ENCODE measurements at regions not wholly inside any gene's neighbourhood (a gene's known extent, or its start where the extent isn't known, plus 50 kb on each side); places are given as distances from the start of the nearest gene placed in this dataset.

- DNase-seq (no peak), ATAC-seq (ENCODE audit: low FRiP score in 2 of 2) (no peak)
- Histone ChIP-seq H3K27ac (no peak overlapping the region), H3K4me3 (no peak overlapping the region), H3K4me1 (no peaks in the 10 kb centered on the region), H3K9me3 (no peaks in the 10 kb centered on the region), H3K27me3 (no peaks in the 10 kb centered on the region), H3K36me3 (no peaks in the 10 kb centered on the region)
- no peak for TF ChIP-seq POLR2AphosphoS5 (IDR thresholded peaks at IDR 0.05)
- TF ChIP-seq EP300 (IDR thresholded peaks at IDR 0.05), result no peak
- no peak for TF ChIP-seq POLR2A (IDR thresholded peaks at IDR 0.05)
- no peak for TF ChIP-seq CTCF (IDR thresholded peaks at IDR 0.05)
- 88 to 89% methylated on average over 7 to 9 of the region's 9 CpGs for WGBS, 2 donors
Observed at GRCh38 chr2:3138621-3139020, 239.0 kb downstream of the EIPR1 start.

GRCh38 chr2:3137651-3138300 is 239.8 kb downstream of the EIPR1 start:
- peak in 1 of 2 donors; percentile 10 for DNase-seq
- 84 to 93% methylated on average over 5 of the region's 5 CpGs for WGBS, 2 donors
- ATAC-seq (ENCODE audit: low FRiP score in 2 of 2), result peak in 1 of 2 donors; percentile 40
- Histone ChIP-seq H3K9me3 (no peaks in the 10 kb centered on the region), H3K4me1 (no peaks in the 10 kb centered on the region), H3K36me3 (no peaks in the 10 kb centered on the region), H3K27ac (no peak overlapping the region), H3K27me3 (no peaks in the 10 kb centered on the region), H3K4me3 (no peak overlapping the region)
- TF ChIP-seq POLR2A (IDR thresholded peaks at IDR 0.05) (no peak), EP300 (IDR thresholded peaks at IDR 0.05) (no peak), POLR2AphosphoS5 (IDR thresholded peaks at IDR 0.05) (no peak), CTCF (IDR thresholded peaks at IDR 0.05) (no peak)

- Histone ChIP-seq H3K27me3 (no peaks in the 10 kb centered on the region), H3K4me1 (no peaks in the 10 kb centered on the region), H3K27ac (no peak overlapping the region), H3K9me3 (no peaks in the 10 kb centered on the region), H3K36me3 (no peaks in the 10 kb centered on the region), H3K4me3 (no peak overlapping the region)
- ATAC-seq (ENCODE audit: low FRiP score in 2 of 2) (no peak), DNase-seq (no peak)
- WGBS, 2 donors, result 85 to 91% methylated on average over 5 of the region's 5 CpGs
- TF ChIP-seq POLR2A (IDR thresholded peaks at IDR 0.05) (no peak), EP300 (IDR thresholded peaks at IDR 0.05) (no peak), POLR2AphosphoS5 (IDR thresholded peaks at IDR 0.05) (no peak)
Observed at GRCh38 chr2:3135676-3136075, 241.9 kb downstream of the EIPR1 start.

- TF ChIP-seq EP300 (IDR thresholded peaks at IDR 0.05), result no peak
- no peak for TF ChIP-seq CTCF (IDR thresholded peaks at IDR 0.05)
- TF ChIP-seq POLR2AphosphoS5 (IDR thresholded peaks at IDR 0.05), result no peak
- no peak for TF ChIP-seq POLR2A (IDR thresholded peaks at IDR 0.05)
- ATAC-seq (ENCODE audit: low FRiP score in 2 of 2) (no peak), DNase-seq (peak in 1 of 2 donors; percentile 5)
- no peaks in the 10 kb centered on the region for H3K4me1 ChIP-seq
- no peaks in the 10 kb centered on the region for H3K27me3 ChIP-seq
- 90% methylated on average over 13 to 14 of the region's 14 CpGs for WGBS, 2 donors
- no peaks in the 10 kb centered on the region for H3K9me3 ChIP-seq
- no peaks in the 10 kb centered on the region for H3K36me3 ChIP-seq
- no peak overlapping the region for H3K27ac ChIP-seq
- H3K4me3 ChIP-seq, result no peak overlapping the region
Observed at GRCh38 chr2:3134026-3134571, 243.5 kb downstream of the EIPR1 start.

GRCh38 chr2:3132966-3133365 is 244.7 kb downstream of the EIPR1 start:
- Histone ChIP-seq H3K4me1 (no peaks in the 10 kb centered on the region), H3K4me3 (no peak overlapping the region), H3K36me3 (no peaks in the 10 kb centered on the region), H3K27me3 (no peaks in the 10 kb centered on the region), H3K27ac (no peak overlapping the region), H3K9me3 (no peaks in the 10 kb centered on the region)
- ATAC-seq (ENCODE audit: low FRiP score in 2 of 2) (no peak), DNase-seq (peak in 1 of 2 donors; percentile 4)
- WGBS, 2 donors, result 81 to 84% methylated on average over 11 of the region's 11 CpGs
- TF ChIP-seq CTCF (IDR thresholded peaks at IDR 0.05), result no peak
- TF ChIP-seq POLR2AphosphoS5 (IDR thresholded peaks at IDR 0.05), result no peak
- TF ChIP-seq POLR2A (IDR thresholded peaks at IDR 0.05), result no peak
- no peak for TF ChIP-seq EP300 (IDR thresholded peaks at IDR 0.05)
